ENCODE measurements at regions not wholly inside any gene's neighbourhood (a gene's known extent, or its start where the extent isn't known, plus 50 kb on each side); places are given as distances from the start of the nearest gene placed in this dataset.
"Not testable (repeated sequence)": the region's sequence is repeated elsewhere in the genome, so short reads cannot be mapped to it uniquely, and the experiment has no call there.

- TF ChIP-seq EZH2 (IDR thresholded peaks at IDR 0.05; ENCODE audit: insufficient read depth, poor library complexity, severe bottlenecking): no peak
- TF ChIP-seq EZH2phosphoT487 (IDR thresholded peaks at IDR 0.05; ENCODE audit: insufficient read depth, low read depth): no peak
- H3K27me3 ChIP-seq (replicated peaks; ENCODE audit: insufficient read depth): no peaks in the 10 kb centered on the region
- H3K27ac ChIP-seq: no peak overlapping the region
- H3K9ac ChIP-seq: no peak overlapping the region
- no peaks in the 10 kb centered on the region for H3K4me1 ChIP-seq (ENCODE audit: insufficient read depth)
- no peak overlapping the region for H2AFZ ChIP-seq
- H3K9me3 ChIP-seq (ENCODE audit: low read depth): no peaks in the 10 kb centered on the region
- DNase-seq: no peak
- no peaks in the 10 kb centered on the region for H3F3A ChIP-seq (ENCODE audit: insufficient read depth)
- in situ Hi-C loops (cut with MboI): no loop called here
- no peak overlapping the region for H3K4me3 ChIP-seq
- H3K36me3 ChIP-seq (ENCODE audit: low read depth): no peaks in the 10 kb centered on the region
- no peaks in the 10 kb centered on the region for H3K9me2 ChIP-seq (ENCODE audit: insufficient read depth)
- H3K79me2 ChIP-seq (ENCODE audit: insufficient read depth): no peaks in the 10 kb centered on the region
- 22 to 26% methylated on average over 1 of the region's 1 CpG for WGBS, 2 experiments (ENCODE audit: low coverage in 1 of 2, low lambda C conversion rate in 2 of 2, missing lambda C conversion rate in 2 of 2)
- no peak overlapping the region for H3K4me2 ChIP-seq (ENCODE audit: unreplicated experiment)
- H4K20me1 ChIP-seq (ENCODE audit: insufficient read depth): no peaks in the 10 kb centered on the region
Measured at GRCh38 chr2:167334146-167334742, 446.0 kb downstream of the XIRP2 start.

GRCh38 chr2:167333245-167333644 is 445.0 kb downstream of the XIRP2 start:
- no peaks in the 10 kb centered on the region for H4K20me1 ChIP-seq (ENCODE audit: insufficient read depth)
- no peak overlapping the region for H2AFZ ChIP-seq
- no peak overlapping the region for H3K9ac ChIP-seq
- H3K4me2 ChIP-seq (ENCODE audit: unreplicated experiment): no peak overlapping the region
- H3K27me3 ChIP-seq (replicated peaks; ENCODE audit: insufficient read depth): no peaks in the 10 kb centered on the region
- in situ Hi-C loops (cut with MboI): no loop called here
- DNase-seq: peak; percentile 0
- no peaks in the 10 kb centered on the region for H3K9me3 ChIP-seq (ENCODE audit: low read depth)
- no peaks in the 10 kb centered on the region for H3K79me2 ChIP-seq (ENCODE audit: insufficient read depth)
- H3K9me2 ChIP-seq (ENCODE audit: insufficient read depth): no peaks in the 10 kb centered on the region
- WGBS, 2 experiments (ENCODE audit: low coverage in 1 of 2, low lambda C conversion rate in 2 of 2, missing lambda C conversion rate in 2 of 2): 54 to 60% methylated on average over 3 of the region's 3 CpGs
- H3K4me1 ChIP-seq (ENCODE audit: insufficient read depth): no peaks in the 10 kb centered on the region
- no peak overlapping the region for H3K4me3 ChIP-seq
- TF ChIP-seq EZH2 (IDR thresholded peaks at IDR 0.05; ENCODE audit: insufficient read depth, poor library complexity, severe bottlenecking) (no peak), EZH2phosphoT487 (IDR thresholded peaks at IDR 0.05; ENCODE audit: insufficient read depth, low read depth) (no peak)
- H3K36me3 ChIP-seq (ENCODE audit: low read depth): no peaks in the 10 kb centered on the region
- no peaks in the 10 kb centered on the region for H3F3A ChIP-seq (ENCODE audit: insufficient read depth)
- no peak overlapping the region for H3K27ac ChIP-seq

- Histone ChIP-seq H3K27ac (no peak overlapping the region), H4K20me1 (ENCODE audit: insufficient read depth) (no peaks in the 10 kb centered on the region), H3K9me2 (ENCODE audit: insufficient read depth) (no peaks in the 10 kb centered on the region), H3K4me3 (no peak overlapping the region), H3K4me1 (ENCODE audit: insufficient read depth) (no peaks in the 10 kb centered on the region), H3F3A (ENCODE audit: insufficient read depth) (no peaks in the 10 kb centered on the region), H3K36me3 (ENCODE audit: low read depth) (no peaks in the 10 kb centered on the region), H3K79me2 (ENCODE audit: insufficient read depth) (no peaks in the 10 kb centered on the region), H2AFZ (no peak overlapping the region), H3K9me3 (ENCODE audit: low read depth) (no peaks in the 10 kb centered on the region), H3K4me2 (ENCODE audit: unreplicated experiment) (no peak overlapping the region), H3K27me3 (replicated peaks; ENCODE audit: insufficient read depth) (no peaks in the 10 kb centered on the region), H3K9ac (no peak overlapping the region)
- DNase-seq: no peak
- in situ Hi-C loops (cut with MboI): no loop called here
- TF ChIP-seq EZH2 (IDR thresholded peaks at IDR 0.05; ENCODE audit: insufficient read depth, poor library complexity, severe bottlenecking) (no peak), EZH2phosphoT487 (IDR thresholded peaks at IDR 0.05; ENCODE audit: insufficient read depth, low read depth) (no peak)
- WGBS, 2 experiments (ENCODE audit: low coverage in 1 of 2, low lambda C conversion rate in 2 of 2, missing lambda C conversion rate in 2 of 2): 37 to 57% methylated on average over 2 of the region's 2 CpGs
Measured at GRCh38 chr2:167332358-167332757, 444.1 kb downstream of the XIRP2 start.

GRCh38 chr2:167331636-167332232 is 443.5 kb downstream of the XIRP2 start:
- WGBS, 2 experiments (ENCODE audit: low coverage in 1 of 2, low lambda C conversion rate in 2 of 2, missing lambda C conversion rate in 2 of 2): 39 to 53% methylated on average over 5 of the region's 5 CpGs
- Histone ChIP-seq H3K4me3 (no peak overlapping the region), H3K4me2 (ENCODE audit: unreplicated experiment) (no peak overlapping the region), H3K9me3 (ENCODE audit: low read depth) (no peaks in the 10 kb centered on the region), H3K9ac (no peak overlapping the region), H3K27me3 (replicated peaks; ENCODE audit: insufficient read depth) (no peaks in the 10 kb centered on the region), H3K36me3 (ENCODE audit: low read depth) (no peaks in the 10 kb centered on the region), H3K79me2 (ENCODE audit: insufficient read depth) (no peaks in the 10 kb centered on the region), H3F3A (ENCODE audit: insufficient read depth) (no peaks in the 10 kb centered on the region), H3K9me2 (ENCODE audit: insufficient read depth) (no peaks in the 10 kb centered on the region), H3K4me1 (ENCODE audit: insufficient read depth) (no peaks in the 10 kb centered on the region), H2AFZ (no peak overlapping the region), H3K27ac (no peak overlapping the region), H4K20me1 (ENCODE audit: insufficient read depth) (no peaks in the 10 kb centered on the region)
- peak; percentile 13 for DNase-seq
- in situ Hi-C loops (cut with MboI): no loop called here
- TF ChIP-seq EZH2phosphoT487 (IDR thresholded peaks at IDR 0.05; ENCODE audit: insufficient read depth, low read depth): no peak
- TF ChIP-seq EZH2 (IDR thresholded peaks at IDR 0.05; ENCODE audit: insufficient read depth, poor library complexity, severe bottlenecking): no peak

- H3K9me2 ChIP-seq (ENCODE audit: insufficient read depth); H3K9me3 ChIP-seq (ENCODE audit: low read depth); H3K27me3 ChIP-seq (replicated peaks; ENCODE audit: insufficient read depth); H2AFZ ChIP-seq; H3K9ac ChIP-seq; H3K4me1 ChIP-seq (ENCODE audit: insufficient read depth); H3K36me3 ChIP-seq (ENCODE audit: low read depth); H3F3A ChIP-seq (ENCODE audit: insufficient read depth); H3K27ac ChIP-seq; in situ Hi-C loops (cut with MboI); H3K4me2 ChIP-seq (ENCODE audit: unreplicated experiment); H4K20me1 ChIP-seq (ENCODE audit: insufficient read depth); H3K4me3 ChIP-seq; DNase-seq; H3K79me2 ChIP-seq (ENCODE audit: insufficient read depth): not testable (repeated sequence)
- 69 to 71% methylated on average over 8 of the region's 8 CpGs for WGBS, 2 experiments (ENCODE audit: low coverage in 1 of 2, low lambda C conversion rate in 2 of 2, missing lambda C conversion rate in 2 of 2)
Measured at GRCh38 chr2:167328808-167329207, 440.5 kb downstream of the XIRP2 start.

Data from GM23248 (cell line).